Activated CD8-positive, alpha-beta memory T cell treated with anti-CD3 and anti-CD28 coated beads for 24 hours (primary cell): ENCODE measurements at regions not wholly inside any gene's neighbourhood (a gene's known extent, or its start where the extent isn't known, plus 50 kb on each side); places are given as distances from the start of the nearest gene placed in this dataset.
"Not testable (repeated sequence)": the region's sequence is repeated elsewhere in the genome, so short reads cannot be mapped to it uniquely, and the experiment has no call there.

Experiments
- DNase-seq: peaks from one replicate; pipeline ENCODE4 v3.0.0-alpha.2; 2020

DNA sequence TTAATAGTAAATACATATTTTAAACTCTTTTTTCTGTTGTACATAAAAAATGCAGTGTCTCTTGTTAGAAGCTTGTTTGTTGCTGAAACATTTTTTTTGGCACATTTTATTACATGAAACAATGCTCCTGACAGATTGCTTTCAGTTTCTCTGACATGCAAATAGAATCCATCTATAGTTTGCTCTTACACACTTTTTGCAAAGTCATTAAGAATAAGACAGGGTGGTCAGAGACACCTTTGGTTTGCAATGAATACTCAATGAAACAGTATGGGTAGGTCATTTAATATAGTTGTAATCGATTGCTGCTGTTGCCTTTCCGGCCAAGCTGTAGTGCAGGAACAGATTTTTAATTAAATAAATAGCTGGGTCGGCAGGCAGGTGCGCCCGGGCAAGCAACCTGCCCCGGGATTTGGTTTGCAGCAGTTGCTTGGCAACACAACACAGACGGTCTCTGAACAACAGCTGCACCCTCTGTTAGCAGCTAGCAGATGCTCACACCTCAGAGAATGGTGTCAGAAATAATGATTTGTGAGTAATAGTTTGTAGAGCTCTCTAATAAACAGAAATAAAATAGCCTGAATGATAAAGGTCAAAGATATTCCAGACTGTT is 115.7 kb upstream of the CACNA2D1 start:
- no peak for DNase-seq

DNA sequence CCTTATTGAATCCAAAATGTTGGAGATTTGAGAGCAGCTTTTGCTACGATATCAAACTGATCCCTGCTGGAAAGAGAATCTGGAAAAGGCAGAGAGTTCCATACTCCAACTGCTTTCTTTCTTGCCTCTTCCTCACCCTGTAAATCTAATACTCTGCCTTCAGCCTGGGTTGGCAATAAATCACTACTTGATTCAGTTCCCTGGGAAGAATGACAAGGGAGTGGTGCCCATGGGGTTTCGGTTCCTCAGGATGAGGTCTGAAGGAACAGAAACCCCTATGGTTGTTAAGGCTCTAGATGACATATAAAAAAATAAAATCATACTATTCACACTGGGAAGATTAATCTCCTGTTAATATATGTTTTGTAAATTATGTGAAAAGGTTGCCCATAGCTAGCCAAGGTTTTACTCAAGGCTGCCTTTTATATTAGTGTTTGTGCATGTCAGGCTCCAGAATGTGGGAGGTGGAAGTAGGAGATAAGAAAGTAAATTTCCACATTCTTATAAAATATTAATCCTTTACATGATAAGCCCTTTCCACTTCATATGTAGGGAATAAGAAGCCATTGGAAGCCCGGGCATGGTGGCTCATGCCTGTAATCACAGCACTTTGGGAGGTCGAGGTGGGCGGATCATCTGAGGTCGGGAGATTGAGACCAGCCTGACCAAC is 106.2 kb upstream of the CACNA2D1 start:
- DNase-seq: no peak

- no peak for DNase-seq
Observed at GRCh38 chr7:82548141-82548688, 104.6 kb upstream of the CACNA2D1 start.

GRCh38 chr7:82542665-82543064 is 99.1 kb upstream of the CACNA2D1 start:
- DNase-seq: no peak

GRCh38 chr7:82539969-82540368 is 96.4 kb upstream of the CACNA2D1 start:
- no peak for DNase-seq

DNA sequence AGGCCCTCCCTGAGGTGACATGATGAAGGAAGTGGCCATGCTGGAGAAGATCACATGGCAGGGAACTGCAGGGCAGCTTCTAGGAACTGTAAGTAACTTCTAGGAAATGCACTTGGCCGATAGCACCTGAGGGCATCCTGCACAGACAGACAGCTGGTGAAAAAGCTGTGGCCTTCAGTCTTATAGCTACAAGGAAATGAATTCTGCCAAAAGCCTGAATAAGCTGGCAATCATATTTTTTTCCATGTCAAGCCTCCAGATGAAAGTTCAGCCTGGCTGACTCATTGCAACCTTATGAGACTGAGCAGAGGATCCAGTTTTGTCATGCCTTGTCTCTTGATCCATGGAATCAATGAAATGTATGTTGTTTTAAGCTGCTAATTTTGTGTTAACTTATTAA is 91.1 kb upstream of the CACNA2D1 start:
- no peak for DNase-seq

DNA sequence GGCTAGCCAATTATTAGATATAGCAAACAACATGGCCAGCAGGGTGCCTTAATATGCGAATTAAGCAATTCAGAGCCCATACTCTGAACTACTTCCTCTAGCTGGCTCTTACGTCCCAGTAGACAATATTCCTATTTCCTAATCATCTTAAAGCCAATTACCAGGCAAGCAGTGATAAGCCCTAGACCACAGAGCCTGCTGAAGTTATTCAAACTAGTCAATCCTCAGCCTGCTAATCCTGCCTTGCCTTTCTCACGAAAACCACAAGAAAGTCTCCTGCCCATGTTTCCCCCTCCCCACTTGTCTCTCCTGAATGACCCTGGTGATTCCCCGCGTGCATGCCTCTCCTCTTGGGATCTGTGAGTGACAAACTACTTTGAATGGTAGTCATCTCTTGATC is 86.8 kb upstream of the CACNA2D1 start:
- no peak for DNase-seq

DNA sequence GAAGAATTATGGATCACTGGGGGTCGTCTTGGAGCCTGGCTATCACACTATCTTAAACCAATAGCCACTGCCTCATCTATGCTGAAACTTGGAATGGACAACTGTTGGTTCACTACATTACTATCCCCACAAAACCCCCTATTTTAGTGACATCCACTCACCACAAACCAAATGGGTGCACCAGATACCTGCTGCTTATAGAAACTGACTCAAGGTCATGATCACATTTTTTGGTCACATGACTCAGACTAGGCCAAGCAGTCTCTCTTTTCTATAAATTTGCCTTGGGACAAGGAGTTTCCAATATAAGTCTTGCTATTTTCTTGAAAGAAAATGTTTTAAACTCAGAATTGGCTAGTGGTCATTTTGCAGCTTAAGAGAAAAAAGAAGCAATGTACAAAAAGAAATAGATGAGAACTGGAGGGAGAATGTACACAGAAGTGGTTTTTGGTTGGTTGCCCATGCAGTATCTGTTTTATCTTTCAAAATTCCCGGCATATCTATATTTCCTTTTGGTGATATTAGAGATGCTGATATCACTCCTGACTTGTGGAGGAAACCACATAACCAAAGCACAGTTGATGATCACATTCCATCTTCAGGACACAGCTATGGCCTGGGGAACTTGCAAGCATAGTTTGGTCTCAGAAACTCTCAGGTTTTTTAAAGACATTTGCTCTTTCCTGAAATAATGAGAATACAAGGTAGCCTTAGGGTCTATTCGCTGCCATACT is 85.2 kb upstream of the CACNA2D1 start:
- no peak for DNase-seq

- DNase-seq: no peak
Observed at GRCh38 chr7:82527851-82528250, 84.3 kb upstream of the CACNA2D1 start.

GRCh38 chr7:82521906-82522445 is 78.4 kb upstream of the CACNA2D1 start:
- DNase-seq: no peak

- DNase-seq: no peak
Observed at GRCh38 chr7:82517050-82517449, 73.5 kb upstream of the CACNA2D1 start.

- no peak for DNase-seq
Observed at GRCh38 chr7:82511542-82511941, 68.0 kb upstream of the CACNA2D1 start.

- DNase-seq: no peak
Observed at GRCh38 chr7:82507976-82508677, 64.5 kb upstream of the CACNA2D1 start.

GRCh38 chr7:82507365-82507975 is 63.9 kb upstream of the CACNA2D1 start:
- no peak for DNase-seq

DNA sequence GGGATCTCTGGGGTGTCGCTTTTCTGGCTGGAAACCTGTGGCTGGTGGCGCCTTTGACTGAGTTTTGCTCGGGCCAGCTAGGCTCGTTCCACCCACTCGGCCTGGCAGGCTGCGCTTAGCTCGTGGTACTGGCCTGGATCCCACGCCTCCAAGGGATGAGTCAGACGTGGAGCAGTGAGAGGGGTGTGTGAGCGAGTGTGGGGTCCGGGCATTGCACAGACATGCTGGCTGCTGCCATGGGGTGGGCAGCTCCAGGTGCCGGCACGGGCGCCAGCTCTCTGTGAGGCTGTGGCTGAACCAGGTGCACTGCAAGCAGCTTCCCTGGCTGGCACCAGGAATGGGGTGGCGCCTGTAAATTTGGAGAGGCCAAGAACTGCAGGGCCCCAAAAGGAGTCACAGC is 63.1 kb upstream of the CACNA2D1 start:
- DNase-seq: no peak

GRCh38 chr7:82506208-82506607 is 62.6 kb upstream of the CACNA2D1 start:
- no peak for DNase-seq

GRCh38 chr7:82501346-82501745 is 57.8 kb upstream of the CACNA2D1 start:
- no peak for DNase-seq

- not testable (repeated sequence) for DNase-seq
Observed at GRCh38 chr7:82499546-82499945, 56.0 kb upstream of the CACNA2D1 start.

DNA sequence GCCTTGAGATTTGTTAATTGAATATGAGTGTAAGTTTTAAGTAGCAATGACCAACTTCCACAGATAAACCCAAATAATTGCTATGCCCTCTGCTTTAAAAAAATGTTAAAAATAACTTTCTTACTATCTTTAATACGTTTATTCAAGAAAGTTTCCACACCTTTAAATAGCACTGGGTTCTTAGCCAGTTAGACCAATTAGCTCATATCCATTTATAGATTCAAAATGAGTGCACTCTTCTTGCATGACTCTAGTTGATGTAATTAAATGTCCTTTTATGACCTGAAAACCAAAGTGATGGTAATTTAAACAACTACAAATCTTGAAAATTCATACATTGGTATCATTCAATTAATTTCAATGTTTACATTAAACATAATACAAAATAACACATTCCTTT is 50.8 kb upstream of the CACNA2D1 start:
- DNase-seq: no peak
